ENCODE measurements at regions not wholly inside any gene's neighbourhood (a gene's known extent, or its start where the extent isn't known, plus 50 kb on each side); places are given as distances from the start of the nearest gene placed in this dataset.

DNA sequence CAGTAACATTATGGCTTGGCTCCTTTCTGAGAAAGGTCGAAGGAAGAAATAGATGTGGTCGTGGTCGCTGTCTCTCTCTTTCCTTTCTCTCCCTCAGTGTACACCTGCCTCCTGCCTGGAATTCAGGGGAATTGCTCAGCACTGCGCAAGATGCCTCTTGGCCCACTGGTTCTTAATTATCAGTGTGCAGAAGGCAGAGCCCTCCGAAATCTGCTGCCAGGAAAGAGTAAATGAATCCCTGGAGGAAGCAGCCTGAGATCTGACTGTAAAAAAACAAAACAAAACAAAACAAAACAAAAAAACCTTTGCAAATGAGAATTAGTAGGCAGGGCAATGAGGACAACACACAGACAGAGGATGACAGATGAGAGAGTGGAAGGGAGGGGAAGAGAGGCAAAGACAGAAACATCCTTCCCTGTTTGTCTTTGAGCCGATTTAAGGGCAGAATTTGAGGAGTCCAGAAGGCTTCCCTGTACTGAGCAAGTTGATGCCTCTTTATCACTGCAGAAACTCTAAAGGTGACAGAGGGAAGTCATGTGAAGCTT, 113.8 kb upstream of the PUM3 start (continued):
- TF ChIP-seq, protein P1, sequence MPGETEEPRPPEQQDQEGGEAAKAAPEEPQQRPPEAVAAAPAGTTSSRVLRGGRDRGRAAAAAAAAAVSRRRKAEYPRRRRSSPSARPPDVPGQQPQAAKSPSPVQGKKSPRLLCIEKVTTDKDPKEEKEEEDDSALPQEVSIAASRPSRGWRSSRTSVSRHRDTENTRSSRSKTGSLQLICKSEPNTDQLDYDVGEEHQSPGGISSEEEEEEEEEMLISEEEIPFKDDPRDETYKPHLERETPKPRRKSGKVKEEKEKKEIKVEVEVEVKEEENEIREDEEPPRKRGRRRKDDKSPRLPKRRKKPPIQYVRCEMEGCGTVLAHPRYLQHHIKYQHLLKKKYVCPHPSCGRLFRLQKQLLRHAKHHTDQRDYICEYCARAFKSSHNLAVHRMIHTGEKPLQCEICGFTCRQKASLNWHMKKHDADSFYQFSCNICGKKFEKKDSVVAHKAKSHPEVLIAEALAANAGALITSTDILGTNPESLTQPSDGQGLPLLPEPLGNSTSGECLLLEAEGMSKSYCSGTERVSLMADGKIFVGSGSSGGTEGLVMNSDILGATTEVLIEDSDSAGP (CRISPR knock-in tag; IDR thresholded peaks at IDR 0.05): no peak
- TF ChIP-seq, protein P2, sequence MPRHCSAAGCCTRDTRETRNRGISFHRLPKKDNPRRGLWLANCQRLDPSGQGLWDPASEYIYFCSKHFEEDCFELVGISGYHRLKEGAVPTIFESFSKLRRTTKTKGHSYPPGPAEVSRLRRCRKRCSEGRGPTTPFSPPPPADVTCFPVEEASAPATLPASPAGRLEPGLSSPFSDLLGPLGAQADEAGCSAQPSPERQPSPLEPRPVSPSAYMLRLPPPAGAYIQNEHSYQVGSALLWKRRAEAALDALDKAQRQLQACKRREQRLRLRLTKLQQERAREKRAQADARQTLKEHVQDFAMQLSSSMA (CRISPR knock-in tag; IDR thresholded peaks at IDR 0.05): no peak
- TF ChIP-seq NCOA4 (IDR thresholded peaks at IDR 0.05; ENCODE audit: partially characterized antibody): no peak
- no peak for TF ChIP-seq CREB1 (IDR thresholded peaks at IDR 0.05)
- no peak for TF ChIP-seq CREB1 (CRISPR knock-in tag; IDR thresholded peaks at IDR 0.05)
- TF ChIP-seq FOXJ2 (tag; IDR thresholded peaks at IDR 0.05): no peak
- no peak for TF ChIP-seq SIN3B (IDR thresholded peaks at IDR 0.05; ENCODE audit: low read depth)
- TF ChIP-seq RFX1 (IDR thresholded peaks at IDR 0.05): no peak

DNA sequence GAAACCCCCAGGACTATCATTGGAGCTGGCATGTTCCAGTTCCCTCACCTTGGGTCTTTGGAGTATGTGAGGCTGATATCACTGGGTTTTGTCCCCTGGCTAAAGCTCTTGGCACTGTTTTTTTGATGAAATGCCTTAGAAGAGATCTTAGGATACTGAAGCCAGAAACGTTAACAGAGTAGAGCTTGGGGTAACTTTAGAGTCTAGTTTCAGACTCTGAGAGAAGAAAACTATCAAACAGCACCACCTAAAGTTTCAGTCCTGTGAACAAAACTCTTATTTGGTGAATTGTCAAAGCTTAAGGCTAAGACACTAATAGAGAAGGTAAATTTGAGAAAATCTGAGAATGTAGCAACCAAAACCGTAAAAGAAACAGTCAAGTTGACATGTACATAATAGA, 111.7 kb upstream of the PUM3 start:
- H3K79me2 ChIP-seq (ENCODE audit: control insufficient read depth, insufficient read depth, low read length): no peaks in the 10 kb centered on the region

More for the DNA sequence above, 111.7 kb upstream of the PUM3 start:
- TF ChIP-seq ZNF384 (IDR thresholded peaks at IDR 0.05; ENCODE audit: low read depth, low read length): no peak
- TF ChIP-seq YBX1 (IDR thresholded peaks at IDR 0.05): no peak
- no peak for TF ChIP-seq MXI1 (IDR thresholded peaks at IDR 0.05; ENCODE audit: low read depth, low read length)
- no peak overlapping the region for H3K4me2 ChIP-seq (ENCODE audit: insufficient read depth, low read length)
- H3K9me3 ChIP-seq (replicated peaks; ENCODE audit: control insufficient read depth, insufficient read depth, low read depth, low read length): no peaks in the 10 kb centered on the region
- no TSS peak for BruUV-seq (replicated peaks)
- WGBS (ENCODE audit: insufficient coverage, low coverage, missing lambda C conversion rate): 0% methylated on average over 2 of the region's 2 CpGs
- no peak for FAIRE-seq
- no peak overlapping the region for H2AFZ ChIP-seq (ENCODE audit: low read depth, low read length)
- intact Hi-C loops (cut with micrococcal nuclease) (no loop called here), in situ Hi-C loops (cut with MboI) (no loop called here)
- H3K4me3 ChIP-seq: no peak overlapping the region
- no peaks in the 10 kb centered on the region for H3K36me3 ChIP-seq (ENCODE audit: control insufficient read depth, insufficient read depth, low read length)
- CTCF ChIA-PET (ENCODE audit: low intra/inter-chr PET ratio): no interaction called here
- H3K27ac ChIP-seq (ENCODE audit: extremely low read depth, low read depth, low read length): no peak overlapping the region
- no peak overlapping the region for H3K9ac ChIP-seq (ENCODE audit: insufficient read depth in 1 of 2, low read depth in 2 of 2, low read length in 2 of 2)
- no peak for DNase-seq (ENCODE audit: extremely low read depth in 1 of 4, low spot score in 3 of 4)
- no peaks in the 10 kb centered on the region for H3K27me3 ChIP-seq (ENCODE audit: control insufficient read depth in 2 of 2, insufficient read depth in 2 of 2, low read length in 2 of 2)
- no peaks in the 10 kb centered on the region for H3K4me1 ChIP-seq (replicated peaks in 1 of 2; ENCODE audit: control insufficient read depth in 2 of 2, insufficient read depth in 2 of 2, low read length in 2 of 2)
- H3K9me1 ChIP-seq (ENCODE audit: control insufficient read depth, insufficient read depth, low read length): no peaks in the 10 kb centered on the region
- no peaks in the 10 kb centered on the region for H4K20me1 ChIP-seq (replicated peaks; ENCODE audit: control insufficient read depth, insufficient read depth, low read length)
- POLR2A ChIA-PET: interaction anchor here (0.7 kb wide), 1 partner anchor 32 kb away, joined by 3 read pairs; no protein-coding TSS in a partner anchor
- no peak for ATAC-seq

Data from K562 (cell line).